Neuron (in vitro differentiated cells): ENCODE measurements at regions not wholly inside any gene's neighbourhood (a gene's known extent, or its start where the extent isn't known, plus 50 kb on each side); places are given as distances from the start of the nearest gene placed in this dataset.
A peak's percentile ranks its signal among the peaks of the same experiment; 100 is the strongest.
"Not testable (repeated sequence)": the region's sequence is repeated elsewhere in the genome, so short reads cannot be mapped to it uniquely, and the experiment has no call there.

ENCODE experiments used
- H2AFZ ChIP-seq: one replicate; pipeline ENCODE4 v1.6.1; 2013; ENCODE audit warnings: low read depth, mild to moderate bottlenecking, inconsistent platforms, low read length, moderate library complexity
- H3K27me3 ChIP-seq: one replicate; pipeline ENCODE4 v1.6.1; 2013; ENCODE audit warnings: low read length; ENCODE audit not compliant: insufficient read depth
- H3K36me3 ChIP-seq: one replicate; pipeline ENCODE4 v1.6.1; 2013; ENCODE audit warnings: low read length; ENCODE audit not compliant: insufficient read depth
- H3K4me1 ChIP-seq: one replicate; pipeline ENCODE4 v1.6.1; 2013; ENCODE audit warnings: low read length; ENCODE audit not compliant: insufficient read depth
- H3K4me3 ChIP-seq: 2 replicates; pipeline ENCODE4 v1.5.1; 2013; ENCODE audit warnings: mild to moderate bottlenecking, low read length, moderate library complexity
- H3K9me3 ChIP-seq: one replicate; pipeline ENCODE4 v1.6.1; 2013; ENCODE audit warnings: low read length

GRCh38 chr7:26424319-26424718 lies 132.7 kb downstream of the SNX10 start:
- H2AFZ ChIP-seq, H3K27me3 ChIP-seq, H3K4me3 ChIP-seq, H3K9me3 ChIP-seq, H3K36me3 ChIP-seq, H3K4me1 ChIP-seq: not testable (repeated sequence)

DNA sequence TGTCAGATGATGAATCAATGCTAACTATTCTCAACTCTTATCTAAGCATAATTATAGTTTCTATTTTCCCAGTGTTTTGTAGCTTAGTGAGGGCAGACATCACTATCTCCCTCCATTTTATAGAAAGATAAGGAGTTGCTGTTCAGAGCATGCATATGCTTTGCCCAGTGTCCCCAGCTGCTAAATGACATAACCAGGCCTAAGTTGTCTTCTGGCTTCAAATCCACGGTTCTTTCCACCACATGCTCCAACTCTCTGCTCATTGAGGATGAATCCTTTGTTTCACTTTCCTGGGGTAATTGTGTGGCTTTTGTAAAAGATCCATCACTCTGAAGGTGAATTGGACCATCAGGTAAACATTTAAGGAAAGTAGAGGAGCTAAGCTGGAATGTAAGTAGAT lies 134.0 kb downstream of the SNX10 start:
- Histone ChIP-seq H3K4me1 (peaks cover 4% of the 10 kb centered on the region), H3K4me3 (no peak overlapping the region), H3K36me3 (no peaks in the 10 kb centered on the region), H3K9me3 (no peaks in the 10 kb centered on the region), H2AFZ (no peak overlapping the region), H3K27me3 (no peaks in the 10 kb centered on the region)

DNA sequence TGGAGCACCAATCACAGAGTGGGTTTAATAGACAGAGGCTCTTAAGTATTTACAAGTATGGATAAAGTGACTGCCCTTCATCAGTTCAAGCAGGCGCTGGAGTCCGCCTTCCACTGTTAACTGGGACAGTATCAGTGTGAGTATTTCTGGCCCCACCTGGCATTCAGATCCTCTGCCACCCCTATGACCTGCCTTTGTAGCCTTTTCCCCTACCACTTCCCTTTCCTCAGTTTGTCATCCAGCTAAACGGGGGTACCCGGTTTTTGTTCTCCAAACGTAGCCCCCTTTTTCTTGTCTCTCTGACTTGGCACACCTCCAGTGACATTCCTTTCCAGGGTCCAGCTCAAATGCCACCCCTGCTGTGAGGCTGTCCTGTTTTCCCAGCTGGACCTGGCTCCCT lies 134.4 kb downstream of the SNX10 start:
- H3K36me3 ChIP-seq, result no peaks in the 10 kb centered on the region
- no peaks in the 10 kb centered on the region for H3K4me1 ChIP-seq
- H3K4me3 ChIP-seq, result no peak overlapping the region
- H2AFZ ChIP-seq, result no peak overlapping the region
- H3K27me3 ChIP-seq, result no peaks in the 10 kb centered on the region
- no peaks in the 10 kb centered on the region for H3K9me3 ChIP-seq

DNA sequence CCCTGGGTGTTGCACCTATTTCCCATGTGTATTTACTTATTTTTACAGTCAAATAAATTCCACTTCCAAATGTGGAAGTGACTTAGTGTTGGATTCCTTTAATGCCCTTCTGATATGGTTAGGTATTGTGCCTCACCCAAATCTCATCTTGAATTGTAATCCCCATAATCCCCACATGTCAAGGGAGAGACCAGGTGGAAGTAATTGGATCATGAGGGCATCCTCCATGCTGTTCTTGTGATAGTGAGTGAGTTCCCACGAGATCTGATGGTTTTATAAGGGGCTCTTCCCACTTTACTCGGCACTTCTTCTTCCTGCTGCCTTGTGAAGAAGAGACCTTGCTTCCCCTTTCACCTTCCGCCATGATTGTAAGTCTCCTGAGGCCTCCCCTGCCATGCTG lies 136.9 kb downstream of the SNX10 start:
- Histone ChIP-seq H3K4me3 (no peak overlapping the region), H3K4me1 (no peaks in the 10 kb centered on the region), H3K9me3 (no peaks in the 10 kb centered on the region), H3K27me3 (no peaks in the 10 kb centered on the region), H2AFZ (no peak overlapping the region), H3K36me3 (no peaks in the 10 kb centered on the region)

- H3K9me3 ChIP-seq, result no peaks in the 10 kb centered on the region
- H2AFZ ChIP-seq, result no peak overlapping the region
- no peak overlapping the region for H3K4me3 ChIP-seq
- H3K27me3 ChIP-seq, result no peaks in the 10 kb centered on the region
- no peaks in the 10 kb centered on the region for H3K36me3 ChIP-seq
- no peaks in the 10 kb centered on the region for H3K4me1 ChIP-seq
Observed at GRCh38 chr7:26429168-26429567, 137.5 kb downstream of the SNX10 start.

- no peaks in the 10 kb centered on the region for H3K9me3 ChIP-seq
- H3K27me3 ChIP-seq, result no peaks in the 10 kb centered on the region
- no peak overlapping the region for H2AFZ ChIP-seq
- H3K4me1 ChIP-seq, result peaks cover 28% of the 10 kb centered on the region
- H3K36me3 ChIP-seq, result no peaks in the 10 kb centered on the region
- H3K4me3 ChIP-seq, result no peak overlapping the region
Observed at GRCh38 chr7:26434974-26435373, 143.3 kb downstream of the SNX10 start.

DNA sequence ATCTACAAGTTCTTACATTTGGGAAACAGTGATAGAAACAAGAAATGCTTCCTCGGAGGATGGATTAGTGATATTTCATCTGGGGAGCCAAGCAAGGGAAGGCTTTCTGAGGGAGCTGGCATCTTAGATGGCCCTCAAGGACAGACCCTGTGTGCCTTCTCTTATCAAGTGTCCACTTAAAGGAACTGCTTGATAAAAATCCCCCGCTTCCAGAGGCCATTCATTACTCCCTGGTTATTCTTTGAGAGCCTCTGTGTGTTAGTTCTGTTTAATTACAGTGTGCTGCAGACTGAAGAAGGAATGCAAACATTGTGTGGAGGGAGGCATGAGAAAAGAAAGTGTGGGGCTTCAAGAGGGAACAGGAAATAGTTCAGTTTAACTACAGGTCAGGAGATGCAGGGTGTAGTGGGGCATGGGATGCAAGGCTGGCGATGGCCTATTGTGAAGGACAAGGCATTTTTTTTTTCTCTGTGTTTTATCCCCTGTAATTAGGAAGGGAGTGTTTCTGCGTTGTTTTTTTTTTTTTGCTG lies 145.4 kb downstream of the SNX10 start:
- no peaks in the 10 kb centered on the region for H3K9me3 ChIP-seq
- H2AFZ ChIP-seq, result no peak overlapping the region
- H3K4me1 ChIP-seq, result peaks cover 49% of the 10 kb centered on the region
- H3K36me3 ChIP-seq, result no peaks in the 10 kb centered on the region
- H3K4me3 ChIP-seq, result no peak overlapping the region
- H3K27me3 ChIP-seq, result no peaks in the 10 kb centered on the region

GRCh38 chr7:26438078-26438477 lies 146.4 kb downstream of the SNX10 start:
- Histone ChIP-seq H3K27me3 (no peaks in the 10 kb centered on the region), H2AFZ (no peak overlapping the region), H3K36me3 (no peaks in the 10 kb centered on the region), H3K4me3 (no peak overlapping the region), H3K4me1 (peaks cover 54% of the 10 kb centered on the region), H3K9me3 (no peaks in the 10 kb centered on the region)

DNA sequence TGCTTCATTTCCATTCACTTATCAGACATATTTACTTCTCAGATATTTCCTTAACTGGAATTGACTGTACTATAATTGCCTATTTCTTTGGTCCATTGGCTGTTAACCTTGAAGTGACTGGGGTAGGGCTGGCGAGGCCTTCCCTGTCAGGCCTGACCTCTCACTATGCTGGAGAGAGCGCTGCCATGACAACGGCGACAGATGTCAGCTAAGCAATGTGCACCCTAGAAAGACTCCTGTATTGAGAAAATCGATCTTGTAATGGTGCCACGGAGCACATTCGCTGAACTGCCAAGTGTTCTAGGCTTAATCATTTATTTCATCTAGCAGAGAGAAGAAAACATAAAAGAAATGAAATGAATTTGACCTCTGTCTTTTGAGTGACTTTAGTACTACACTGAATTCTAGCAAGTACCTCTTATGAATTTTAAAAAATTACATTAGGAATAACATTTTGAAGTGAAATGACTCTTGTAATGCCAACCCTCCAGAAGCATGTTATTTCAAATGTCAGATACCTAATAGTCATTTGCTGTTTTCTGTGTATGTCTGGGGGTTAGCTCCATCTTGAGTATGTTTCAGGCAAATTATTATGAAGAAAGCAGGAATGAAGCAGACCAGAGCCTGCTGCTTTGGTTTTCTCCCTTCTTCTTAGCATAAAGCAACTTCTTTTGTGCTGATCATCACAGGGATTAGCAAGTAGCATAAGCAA lies 148.0 kb downstream of the SNX10 start:
- H3K27me3 ChIP-seq, result no peaks in the 10 kb centered on the region

GRCh38 chr7:26440233-26441001 lies 148.8 kb downstream of the SNX10 start:
- Histone ChIP-seq H3K36me3 (no peaks in the 10 kb centered on the region), H3K4me1 (peaks cover 54% of the 10 kb centered on the region), H2AFZ (peak overlapping the region; percentile 60), H3K27me3 (no peaks in the 10 kb centered on the region), H3K9me3 (no peaks in the 10 kb centered on the region), H3K4me3 (peak overlapping the region; percentile 44)

More for the DNA sequence above, 148.0 kb downstream of the SNX10 start:
- Histone ChIP-seq H3K9me3 (no peaks in the 10 kb centered on the region), H3K36me3 (no peaks in the 10 kb centered on the region), H3K4me1 (peaks cover 54% of the 10 kb centered on the region), H2AFZ (no peak overlapping the region), H3K4me3 (peak overlapping the region; percentile 44)

DNA sequence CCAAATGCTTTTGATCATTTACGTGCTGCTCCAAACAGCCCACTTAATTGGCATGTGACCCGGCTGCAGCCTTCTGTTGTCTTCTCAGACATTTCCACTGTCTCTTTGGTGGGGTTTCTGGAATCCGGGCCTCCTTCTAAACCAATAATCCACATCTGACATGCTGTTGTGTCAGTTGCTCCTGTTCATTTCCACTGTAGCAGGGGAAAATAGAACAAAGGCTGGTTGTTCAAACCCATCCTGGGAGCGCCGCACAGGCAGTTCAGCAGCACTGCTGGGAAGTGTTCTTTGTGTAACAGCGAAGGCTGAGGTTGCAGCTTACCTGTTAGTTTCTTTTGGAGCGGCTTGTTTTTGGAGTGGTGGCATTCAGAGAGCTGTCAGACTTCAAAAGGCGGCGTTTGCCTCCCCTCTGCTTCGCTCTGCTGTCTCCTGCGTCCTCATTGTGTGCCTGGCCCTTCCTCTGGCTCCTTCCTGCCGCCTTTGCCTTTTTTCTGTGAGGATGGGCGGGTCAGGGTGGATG lies 149.4 kb downstream of the SNX10 start:
- H3K9me3 ChIP-seq, result no peaks in the 10 kb centered on the region
- H3K36me3 ChIP-seq, result no peaks in the 10 kb centered on the region

GRCh38 chr7:26441611-26442277 lies 150.1 kb downstream of the SNX10 start:
- H3K4me3 ChIP-seq, result peak overlapping the region; percentile 44
- H3K9me3 ChIP-seq, result no peaks in the 10 kb centered on the region

More for the DNA sequence above, 149.4 kb downstream of the SNX10 start:
- H3K4me1 ChIP-seq, result peaks cover 54% of the 10 kb centered on the region
- no peaks in the 10 kb centered on the region for H3K27me3 ChIP-seq
- H3K4me3 ChIP-seq, result peak overlapping the region; percentile 44
- peak overlapping the region; percentile 60 for H2AFZ ChIP-seq

GRCh38 chr7:26443006-26443405 lies 151.3 kb downstream of the SNX10 start:
- Histone ChIP-seq H2AFZ (no peak overlapping the region), H3K4me1 (peaks cover 49% of the 10 kb centered on the region), H3K9me3 (no peaks in the 10 kb centered on the region), H3K4me3 (no peak overlapping the region), H3K36me3 (no peaks in the 10 kb centered on the region), H3K27me3 (no peaks in the 10 kb centered on the region)

More at GRCh38 chr7:26441611-26442277, 150.1 kb downstream of the SNX10 start:
- Histone ChIP-seq H3K27me3 (no peaks in the 10 kb centered on the region), H2AFZ (peak overlapping the region; percentile 60), H3K36me3 (no peaks in the 10 kb centered on the region), H3K4me1 (peaks cover 54% of the 10 kb centered on the region)
